Ascending aorta (tissue), 2 donors: ENCODE measurements at regions not wholly inside any gene's neighbourhood (a gene's known extent, or its start where the extent isn't known, plus 50 kb on each side); places are given as distances from the start of the nearest gene placed in this dataset.

Source experiments
- DNase-seq, 2 donors: peaks; one replicate each; pipeline ENCODE4 v3.0.0-alpha.2; 2019; ENCODE audit warnings: low spot score in 2 of 2
- H3K27ac ChIP-seq, 2 donors: fragments of 200-600 bp; sonication (generic); one replicate each; pipeline ENCODE4 v1.5.1; 2016 to 2017; ENCODE audit warnings: mild to moderate bottlenecking in 1 of 2
- H3K27me3 ChIP-seq: fragments of 200-600 bp; sonication (generic); one replicate; pipeline ENCODE4 v1.5.1; 2017
- H3K36me3 ChIP-seq, 2 donors: fragments of 200-600 bp; sonication (generic); one replicate each; pipeline ENCODE4 v1.5.1; 2016
- H3K4me1 ChIP-seq, 2 donors: fragments of 200-600 bp; sonication (generic); one replicate each; pipeline ENCODE4 v1.5.1; 2016 to 2017; ENCODE audit warnings: mild to moderate bottlenecking in 1 of 2
- H3K4me3 ChIP-seq, 2 donors: fragments of 200-600 bp; sonication (generic); one replicate each; pipeline ENCODE4 v1.5.1; 2016 to 2017; ENCODE audit warnings: mild to moderate bottlenecking in 1 of 2
- H3K9me3 ChIP-seq, 2 donors: fragments of 200-600 bp; sonication (generic); one replicate each; pipeline ENCODE4 v1.5.1; 2016
- intact Hi-C: fragments of 100-400 bp; cut with DNase I; formaldehyde crosslinking; loops from one replicate; pipeline ENCODE4 v1.15.1; 2023
- TF ChIP-seq, protein P1 (sequence below), 3 experiments: fragments of 200-600 bp in 2 of 3; fragments of 450-650 bp in 1 of 3; sonication (generic) in 2 of 3; IDR thresholded peaks; one replicate each; pipeline ENCODE4 v1.5.1; 2016 to 2019; ENCODE audit warnings: antibody characterized with exemption in 3 of 3, mild to moderate bottlenecking in 1 of 3, moderate library complexity in 1 of 3

DNA sequence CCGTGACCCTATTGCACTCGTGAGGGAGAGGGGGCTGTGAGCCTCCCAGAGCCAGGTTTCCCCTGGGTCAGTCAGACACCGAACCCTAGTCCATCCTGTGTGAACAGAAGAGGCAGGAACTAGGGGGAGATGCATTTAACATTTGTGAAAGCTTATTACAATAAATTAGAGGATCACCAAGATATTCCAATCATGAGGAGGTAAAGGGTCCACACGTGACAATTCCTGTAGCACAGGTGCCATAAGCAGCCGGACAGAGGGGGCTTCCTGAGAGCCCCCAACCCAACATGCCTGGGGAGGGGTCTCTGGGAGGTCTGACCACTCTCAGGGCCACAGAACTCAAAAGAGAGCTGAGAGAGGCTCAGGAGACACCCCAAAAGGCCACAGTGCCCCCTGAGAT is 93.3 kb downstream of the KCNF1 start:
- no peaks in the 10 kb centered on the region for H3K36me3 ChIP-seq
- no peaks in the 10 kb centered on the region for H3K27me3 ChIP-seq
- no peaks in the 10 kb centered on the region for H3K4me1 ChIP-seq
- H3K9me3 ChIP-seq, result no peaks in the 10 kb centered on the region
- no peak for DNase-seq
- no peak overlapping the region for H3K4me3 ChIP-seq
- intact Hi-C loops, result no loop called here
- TF ChIP-seq, protein P1, sequence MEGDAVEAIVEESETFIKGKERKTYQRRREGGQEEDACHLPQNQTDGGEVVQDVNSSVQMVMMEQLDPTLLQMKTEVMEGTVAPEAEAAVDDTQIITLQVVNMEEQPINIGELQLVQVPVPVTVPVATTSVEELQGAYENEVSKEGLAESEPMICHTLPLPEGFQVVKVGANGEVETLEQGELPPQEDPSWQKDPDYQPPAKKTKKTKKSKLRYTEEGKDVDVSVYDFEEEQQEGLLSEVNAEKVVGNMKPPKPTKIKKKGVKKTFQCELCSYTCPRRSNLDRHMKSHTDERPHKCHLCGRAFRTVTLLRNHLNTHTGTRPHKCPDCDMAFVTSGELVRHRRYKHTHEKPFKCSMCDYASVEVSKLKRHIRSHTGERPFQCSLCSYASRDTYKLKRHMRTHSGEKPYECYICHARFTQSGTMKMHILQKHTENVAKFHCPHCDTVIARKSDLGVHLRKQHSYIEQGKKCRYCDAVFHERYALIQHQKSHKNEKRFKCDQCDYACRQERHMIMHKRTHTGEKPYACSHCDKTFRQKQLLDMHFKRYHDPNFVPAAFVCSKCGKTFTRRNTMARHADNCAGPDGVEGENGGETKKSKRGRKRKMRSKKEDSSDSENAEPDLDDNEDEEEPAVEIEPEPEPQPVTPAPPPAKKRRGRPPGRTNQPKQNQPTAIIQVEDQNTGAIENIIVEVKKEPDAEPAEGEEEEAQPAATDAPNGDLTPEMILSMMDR (IDR thresholded peaks at IDR 0.05), result no peak
- no peak overlapping the region for H3K27ac ChIP-seq

DNA sequence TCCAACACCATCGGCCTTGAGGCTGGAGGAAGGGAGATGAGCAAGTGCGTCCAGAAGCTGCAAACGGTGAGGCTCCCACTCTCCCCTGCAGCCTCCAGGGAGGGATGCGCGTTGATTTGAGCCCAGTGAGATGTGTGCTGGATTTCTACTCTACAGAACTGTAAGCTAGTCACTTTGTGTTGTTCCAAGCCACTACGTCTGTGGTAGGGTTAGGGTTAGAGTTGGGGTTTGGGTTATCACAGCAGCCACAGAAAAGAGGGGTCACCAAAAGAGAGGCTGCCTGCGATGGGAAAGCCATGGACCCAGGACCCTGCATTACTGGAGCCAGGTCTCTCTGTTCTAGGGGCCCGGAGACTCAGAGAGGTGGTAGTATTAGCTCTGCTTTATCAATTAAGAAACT is 94.5 kb downstream of the KCNF1 start:
- no peak overlapping the region for H3K27ac ChIP-seq
- no peak overlapping the region for H3K4me3 ChIP-seq
- DNase-seq, result no peak
- intact Hi-C loops, result no loop called here
- no peaks in the 10 kb centered on the region for H3K36me3 ChIP-seq
- no peaks in the 10 kb centered on the region for H3K27me3 ChIP-seq
- TF ChIP-seq, protein P1 (IDR thresholded peaks at IDR 0.05), result no peak
- H3K9me3 ChIP-seq, result peaks cover 0 to under 1% of the 10 kb centered on the region in 2 donors
- H3K4me1 ChIP-seq, result no peaks in the 10 kb centered on the region

DNA sequence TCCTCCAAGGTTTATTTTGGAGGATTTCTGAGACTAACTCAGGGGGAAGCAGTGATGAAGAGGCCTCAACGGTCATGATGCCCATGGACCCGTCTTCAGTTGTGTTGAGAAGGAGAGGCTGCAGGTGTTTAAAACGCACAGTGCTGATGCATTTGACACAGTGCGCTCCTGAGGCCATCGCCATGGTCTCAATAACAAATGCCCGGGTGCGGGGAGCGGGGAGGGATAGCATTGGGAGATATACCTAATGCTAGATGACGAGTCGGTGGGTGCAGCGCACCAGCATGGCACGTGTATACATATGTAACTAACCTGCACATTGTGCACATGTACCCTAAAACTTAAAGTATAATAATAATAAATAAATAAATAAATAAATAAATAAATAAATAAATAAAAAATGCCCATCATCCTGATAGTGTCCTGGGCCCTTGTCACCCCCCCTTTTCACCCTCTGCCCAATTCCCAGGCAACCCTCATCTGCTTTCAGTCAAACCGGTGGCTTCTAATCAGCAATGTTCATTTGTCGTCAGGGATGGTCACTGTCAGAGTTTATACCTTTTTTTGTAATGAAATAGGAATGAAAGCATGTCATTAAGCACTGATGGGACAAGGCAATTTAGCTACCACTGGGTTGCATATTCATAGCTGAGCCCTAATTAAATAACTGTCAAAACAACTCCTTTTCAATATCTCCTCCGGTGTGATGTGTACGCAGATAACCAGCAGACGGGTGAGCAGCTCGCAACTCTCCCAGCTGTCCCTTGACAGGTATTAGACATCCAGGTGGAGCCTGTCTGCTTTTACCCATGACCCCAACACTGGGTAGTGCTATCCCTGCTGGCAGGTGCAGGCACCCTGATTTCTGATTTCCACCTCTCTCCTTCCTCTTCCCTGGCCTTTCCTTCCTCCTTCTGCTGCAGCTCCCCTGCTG is 95.9 kb downstream of the KCNF1 start:
- DNase-seq, result no peak
- intact Hi-C loops, result no loop called here
- H3K36me3 ChIP-seq, result no peaks in the 10 kb centered on the region
- H3K27ac ChIP-seq, result no peak overlapping the region
- peaks cover 0 to 4% of the 10 kb centered on the region in 2 donors for H3K9me3 ChIP-seq
- H3K4me3 ChIP-seq, result no peak overlapping the region
- no peaks in the 10 kb centered on the region for H3K27me3 ChIP-seq
- no peaks in the 10 kb centered on the region for H3K4me1 ChIP-seq
- TF ChIP-seq, protein P1 (IDR thresholded peaks at IDR 0.05), result no peak

DNA sequence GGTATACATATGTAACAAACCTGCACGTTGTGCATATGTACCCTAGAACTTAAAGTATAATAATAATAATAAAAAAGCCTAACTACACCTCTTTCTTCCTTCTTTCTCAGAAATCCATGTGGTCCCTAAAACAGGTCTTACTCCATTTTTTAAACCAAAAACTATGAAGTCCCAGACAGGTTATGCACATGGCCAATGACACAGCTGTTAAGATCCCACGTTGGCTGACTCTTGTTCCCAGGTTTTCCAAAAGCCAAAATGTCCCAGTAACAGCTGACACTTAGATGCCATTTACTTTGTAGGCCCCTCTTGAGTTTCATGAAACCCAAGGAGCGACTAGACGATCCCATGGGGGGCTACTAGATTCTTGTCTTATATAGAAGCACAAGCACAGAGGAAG is 97.0 kb downstream of the KCNF1 start:
- H3K27me3 ChIP-seq, result no peaks in the 10 kb centered on the region
- TF ChIP-seq, protein P1 (IDR thresholded peaks at IDR 0.05), result no peak
- no peak overlapping the region for H3K4me3 ChIP-seq
- no peak overlapping the region for H3K27ac ChIP-seq
- no peaks in the 10 kb centered on the region for H3K4me1 ChIP-seq
- no peaks in the 10 kb centered on the region for H3K36me3 ChIP-seq
- intact Hi-C loops, result no loop called here
- no peak for DNase-seq
- H3K9me3 ChIP-seq, result peaks cover 0 to 4% of the 10 kb centered on the region in 2 donors

DNA sequence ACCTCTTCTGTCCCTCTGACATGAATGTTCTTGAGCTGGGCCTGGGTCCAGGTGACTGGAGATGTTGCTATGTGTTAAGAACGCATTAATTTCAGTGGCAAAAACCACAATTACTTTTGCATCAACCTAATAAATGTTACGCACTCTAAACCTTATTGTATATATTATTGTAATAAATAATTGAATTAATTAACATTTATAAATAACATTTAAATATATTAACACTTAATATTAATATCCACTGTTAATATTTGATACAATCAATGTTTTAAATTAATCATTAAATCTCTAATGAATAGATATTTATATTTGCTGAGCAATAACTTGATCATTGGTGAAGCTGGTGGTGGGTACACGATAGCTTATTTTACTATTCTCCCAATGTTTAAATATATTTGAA is 97.4 kb downstream of the KCNF1 start:
- Histone ChIP-seq H3K9me3 (peaks cover 0 to 4% of the 10 kb centered on the region in 2 donors), H3K27me3 (no peaks in the 10 kb centered on the region), H3K27ac (no peak overlapping the region), H3K36me3 (no peaks in the 10 kb centered on the region), H3K4me1 (no peaks in the 10 kb centered on the region), H3K4me3 (no peak overlapping the region)
- intact Hi-C loops, result no loop called here
- TF ChIP-seq, protein P1 (IDR thresholded peaks at IDR 0.05), result no peak
- DNase-seq, result no peak
